ENCODE measurements at regions not wholly inside any gene's neighbourhood (a gene's known extent, or its start where the extent isn't known, plus 50 kb on each side); places are given as distances from the start of the nearest gene placed in this dataset.

GRCh38 chr6:66902457-66902856, 1195.4 kb upstream of the EYS start:
- no TSS peak for BruUV-seq (replicated peaks)
- intact Hi-C loops (cut with micrococcal nuclease) (no loop called here), in situ Hi-C loops (cut with MboI) (loop anchor here (25.0 kb wide), 1 partner anchor 1885 kb away; no protein-coding TSS in a partner anchor)
- CTCF ChIA-PET (ENCODE audit: low intra/inter-chr PET ratio): no interaction called here
- no peaks in the 10 kb centered on the region for H3K36me3 ChIP-seq (ENCODE audit: control insufficient read depth, insufficient read depth, low read length)
- no peaks in the 10 kb centered on the region for H3K9me1 ChIP-seq (ENCODE audit: control insufficient read depth, insufficient read depth, low read length)
- H3K79me2 ChIP-seq (ENCODE audit: control insufficient read depth, insufficient read depth, low read length): no peaks in the 10 kb centered on the region
- H2AFZ ChIP-seq (ENCODE audit: low read depth, low read length): no peak overlapping the region
- POLR2A ChIA-PET: no interaction called here
- no peak overlapping the region for H3K4me2 ChIP-seq (ENCODE audit: insufficient read depth, low read length)
- no peaks in the 10 kb centered on the region for H3K27me3 ChIP-seq (ENCODE audit: control insufficient read depth in 2 of 2, insufficient read depth in 2 of 2, low read length in 2 of 2)
- no peak for FAIRE-seq
- H3K27ac ChIP-seq (ENCODE audit: extremely low read depth, low read depth, low read length): no peak overlapping the region
- 0% methylated on average over 4 of the region's 4 CpGs for WGBS (ENCODE audit: insufficient coverage, low coverage, missing lambda C conversion rate)
- H4K20me1 ChIP-seq (replicated peaks; ENCODE audit: control insufficient read depth, insufficient read depth, low read length): no peaks in the 10 kb centered on the region
- H3K4me1 ChIP-seq (replicated peaks in 1 of 2; ENCODE audit: control insufficient read depth in 2 of 2, insufficient read depth in 2 of 2, low read length in 2 of 2): no peaks in the 10 kb centered on the region
- H3K4me3 ChIP-seq: no peak overlapping the region
- no peak for DNase-seq (ENCODE audit: extremely low read depth in 1 of 4, low spot score in 3 of 4)
- H3K9ac ChIP-seq (ENCODE audit: insufficient read depth in 1 of 2, low read depth in 2 of 2, low read length in 2 of 2): no peak overlapping the region
- no peaks in the 10 kb centered on the region for H3K9me3 ChIP-seq (replicated peaks; ENCODE audit: control insufficient read depth, insufficient read depth, low read depth, low read length)
- TF ChIP-seq MAFF (IDR thresholded peaks at IDR 0.05; ENCODE audit: low read length) (peak; percentile 20), ZNF707 (CRISPR knock-in tag; conservative IDR thresholded peaks at IDR 0.05) (no peak), MAFG (tag; conservative IDR thresholded peaks at IDR 0.05) (peak; percentile 32), C11orf30 (IDR thresholded peaks at IDR 0.05; ENCODE audit: low read depth) (peak; percentile 28; the same call in 1 of the 2 replicates), ARNT (IDR thresholded peaks at IDR 0.05) (no peak), ZNF316 (IDR thresholded peaks at IDR 0.05) (peak; percentile 55; the same call in 1 of the 2 replicates)
- no peak for ATAC-seq

Data from K562 (cell line).